ENCODE measurements at regions not wholly inside any gene's neighbourhood (a gene's known extent, or its start where the extent isn't known, plus 50 kb on each side); places are given as distances from the start of the nearest gene placed in this dataset.
"Not testable (repeated sequence)": the region's sequence is repeated elsewhere in the genome, so short reads cannot be mapped to it uniquely, and the experiment has no call there.

GRCh38 chr6:74018825-74019224, 322.8 kb downstream of the CD109 start:
- no peak for DNase-seq (ENCODE audit: low read depth)

GRCh38 chr6:74015427-74015826, 319.4 kb downstream of the CD109 start:
- no peak for DNase-seq (ENCODE audit: low read depth)

GRCh38 chr6:74000666-74001490, 304.9 kb downstream of the CD109 start:
- DNase-seq (ENCODE audit: low read depth), result no peak

- DNase-seq (ENCODE audit: low read depth), result not testable (repeated sequence)
Observed at GRCh38 chr6:73990609-73991238, 294.7 kb downstream of the CD109 start.

- DNase-seq (ENCODE audit: low read depth), result no peak
Observed at GRCh38 chr6:73989428-73989827, 293.4 kb downstream of the CD109 start.

GRCh38 chr6:73985891-73986290, 289.9 kb downstream of the CD109 start:
- DNase-seq (ENCODE audit: low read depth), result peak; percentile 35

- no peak for DNase-seq (ENCODE audit: low read depth)
Observed at GRCh38 chr6:73984571-73985210, 288.7 kb downstream of the CD109 start.

GRCh38 chr6:73983367-73983766, 287.4 kb downstream of the CD109 start:
- peak; percentile 26 for DNase-seq (ENCODE audit: low read depth)

- DNase-seq (ENCODE audit: low read depth), result no peak
Observed at GRCh38 chr6:73980096-73980495, 284.1 kb downstream of the CD109 start.

- no peak for DNase-seq (ENCODE audit: low read depth)
Observed at GRCh38 chr6:73978330-73978729, 282.3 kb downstream of the CD109 start.

GRCh38 chr6:73972518-73972917, 276.5 kb downstream of the CD109 start:
- DNase-seq (ENCODE audit: low read depth), result not testable (repeated sequence)

GRCh38 chr6:73969971-73970970, 274.3 kb downstream of the CD109 start:
- DNase-seq (ENCODE audit: low read depth), result peak; percentile 45

- DNase-seq (ENCODE audit: low read depth), result no peak
Observed at GRCh38 chr6:73968221-73968757, 272.3 kb downstream of the CD109 start.

GRCh38 chr6:73965539-73966029, 269.6 kb downstream of the CD109 start:
- DNase-seq (ENCODE audit: low read depth), result no peak

GRCh38 chr6:73964241-73964854, 268.3 kb downstream of the CD109 start:
- DNase-seq (ENCODE audit: low read depth), result no peak

GRCh38 chr6:73962884-73963283, 266.9 kb downstream of the CD109 start:
- DNase-seq (ENCODE audit: low read depth), result no peak

- no peak for DNase-seq (ENCODE audit: low read depth)
Observed at GRCh38 chr6:73956305-73956704, 260.3 kb downstream of the CD109 start.

GRCh38 chr6:73955800-73956199, 259.8 kb downstream of the CD109 start:
- DNase-seq (ENCODE audit: low read depth), result no peak

GRCh38 chr6:73954881-73955280, 258.9 kb downstream of the CD109 start:
- no peak for DNase-seq (ENCODE audit: low read depth)

GRCh38 chr6:73951183-73951582, 255.2 kb downstream of the CD109 start:
- DNase-seq (ENCODE audit: low read depth), result peak; percentile 65

Measured in stromal cell of bone marrow (primary cell).